Common myeloid progenitor, CD34-positive (primary cell): ENCODE measurements at regions not wholly inside any gene's neighbourhood (a gene's known extent, or its start where the extent isn't known, plus 50 kb on each side); places are given as distances from the start of the nearest gene placed in this dataset.

Experiments used
- CTCF ChIA-PET: fragments of 350-600 bp; sonication (Branson Sonifier 250); formaldehyde crosslinking; loops from one replicate; lab custom pipeline; 2021; ENCODE audit warnings: antibody characterized with exemption; lab: Charles Lee
- POLR2A ChIA-PET: fragments of 350-600 bp; sonication (Branson Sonifier 250); formaldehyde crosslinking; loops from one replicate; lab custom pipeline; 2021; ENCODE audit warnings: antibody characterized with exemption; lab: Charles Lee
- DNase-seq, 3 donors: peaks; one replicate each; pipeline versions ENCODE4 v3.0.0 to v3.0.0-alpha.2; 2013
- H3K27ac ChIP-seq, 2 experiments: 1 replicate in 1 of 2; 2 replicates in 1 of 2; pipeline ENCODE4 v1.7.0; 2013; ENCODE audit warnings: inconsistent platforms in 2 of 2, low read length in 2 of 2, mild to moderate bottlenecking in 2 of 2, low read depth in 1 of 2, moderate library complexity in 1 of 2; ENCODE audit not compliant: severe bottlenecking in 2 of 2, insufficient read depth in 1 of 2, poor library complexity in 1 of 2
- H3K27me3 ChIP-seq, 5 experiments: replicated peaks in 2 of 5; 1 replicate in 3 of 5; 2 replicates in 2 of 5; pipeline versions ENCODE4 v1.6.1 to v1.7.0; 2013; ENCODE audit warnings: low read length in 4 of 5, mild to moderate bottlenecking in 2 of 5, moderate library complexity in 2 of 5, inconsistent platforms in 1 of 5; ENCODE audit not compliant: insufficient read depth in 5 of 5, control insufficient read depth in 4 of 5
- H3K36me3 ChIP-seq, 4 experiments: 1 replicate in 2 of 4; 2 replicates in 2 of 4; pipeline versions ENCODE4 v1.6.1 to v1.7.0; 2013; ENCODE audit warnings: low read length in 3 of 4, control low read depth in 1 of 4, mild to moderate bottlenecking in 1 of 4; ENCODE audit not compliant: control insufficient read depth in 4 of 4, insufficient read depth in 4 of 4
- H3K4me1 ChIP-seq, 4 experiments: 1 replicate in 3 of 4; 2 replicates in 1 of 4; pipeline versions ENCODE4 v1.6.1 to v1.7.1; 2013; ENCODE audit warnings: low read length in 3 of 4, mild to moderate bottlenecking in 3 of 4, control low read depth in 1 of 4, inconsistent platforms in 1 of 4, moderate library complexity in 1 of 4; ENCODE audit not compliant: control insufficient read depth in 4 of 4, insufficient read depth in 4 of 4; ENCODE audit errors: control extremely low read depth in 1 of 4
- H3K4me3 ChIP-seq, 7 experiments: 1 replicate in 4 of 7; 2 replicates in 3 of 7; pipeline versions ENCODE4 v1.5.1 to v1.7.0; 2013; ENCODE audit warnings: mild to moderate bottlenecking in 7 of 7, low read length in 6 of 7, moderate library complexity in 6 of 7, inconsistent platforms in 2 of 7, low read depth in 2 of 7, control low read depth in 1 of 7; ENCODE audit not compliant: insufficient read depth in 4 of 7, control insufficient read depth in 1 of 7; ENCODE audit errors: extremely low read depth in 1 of 7
- H3K9me3 ChIP-seq, 5 experiments: 1 replicate in 4 of 5; 2 replicates in 1 of 5; pipeline versions ENCODE4 v1.6.1 to v1.7.1; 2013; ENCODE audit warnings: low read length in 4 of 5, mild to moderate bottlenecking in 2 of 5, inconsistent platforms in 1 of 5, low read depth in 1 of 5, moderate library complexity in 1 of 5; ENCODE audit not compliant: control insufficient read depth in 4 of 5, insufficient read depth in 2 of 5; ENCODE audit errors: control extremely low read depth in 1 of 5
- WGBS: methylation state at CpG from one replicate; pipeline ENCODE4 v1.1.5; 2013; ENCODE audit not compliant: insufficient coverage; 5-methylcytosine and 5-hydroxymethylcytosine counted together

- WGBS, result 91% methylated on average over 14 of the region's 21 CpGs
Measured at GRCh38 chr21:45344576-45344975, 56.9 kb upstream of the POFUT2 start.

GRCh38 chr21:45347048-45347711 lies 57.8 kb upstream of the COL18A1 start:
- H3K9me3 ChIP-seq, result no peaks in the 10 kb centered on the region
- POLR2A ChIA-PET, result no interaction called here
- WGBS, result 48% methylated on average over 27 of the region's 31 CpGs
- DNase-seq, result no peak
- H3K4me1 ChIP-seq, result peaks cover 0 to 6% (median 3%) of the 10 kb centered on the region in 4 experiments
- H3K27me3 ChIP-seq, result peaks cover 0 to 12% (median 2%) of the 10 kb centered on the region in 5 experiments
- no peaks in the 10 kb centered on the region for H3K36me3 ChIP-seq
- CTCF ChIA-PET, result interaction anchor here (1.0 to 1.4 kb wide), 2 partner anchors 11 to 12 kb away, joined by 3 read pairs; no protein-coding TSS in a partner anchor
- no peak overlapping the region for H3K27ac ChIP-seq
- no peak overlapping the region for H3K4me3 ChIP-seq

More at GRCh38 chr21:45344576-45344975, 56.9 kb upstream of the POFUT2 start:
- ChIA-PET CTCF (no interaction called here), POLR2A (no interaction called here)
- DNase-seq, result no peak
- H3K9me3 ChIP-seq, result no peaks in the 10 kb centered on the region
- no peaks in the 10 kb centered on the region for H3K36me3 ChIP-seq
- H3K4me1 ChIP-seq, result peaks cover 0 to 4% (median 0%) of the 10 kb centered on the region in 4 experiments
- H3K4me3 ChIP-seq, result no peak overlapping the region
- peaks cover 0 to 12% (median 4%) of the 10 kb centered on the region in 5 experiments for H3K27me3 ChIP-seq
- H3K27ac ChIP-seq, result no peak overlapping the region

GRCh38 chr21:45347712-45348499 lies 57.1 kb upstream of the COL18A1 start:
- 90% methylated on average over 24 of the region's 25 CpGs for WGBS
- Histone ChIP-seq H3K4me3 (no peak overlapping the region), H3K27ac (no peak overlapping the region), H3K9me3 (no peaks in the 10 kb centered on the region), H3K4me1 (peaks cover 0 to 6% (median 3%) of the 10 kb centered on the region in 4 experiments), H3K36me3 (no peaks in the 10 kb centered on the region), H3K27me3 (peaks cover 0 to 12% (median 2%) of the 10 kb centered on the region in 5 experiments)
- ChIA-PET POLR2A (no interaction called here), CTCF (interaction anchor here (1.0 to 1.4 kb wide), 2 partner anchors 10 to 12 kb away, joined by 3 read pairs; no protein-coding TSS in a partner anchor)
- no peak for DNase-seq

- peaks cover 0 to 6% (median 3%) of the 10 kb centered on the region in 4 experiments for H3K4me1 ChIP-seq
- H3K27me3 ChIP-seq, result peaks cover 0 to 14% (median under 1%) of the 10 kb centered on the region in 5 experiments
- no peaks in the 10 kb centered on the region for H3K9me3 ChIP-seq
- no peak overlapping the region for H3K27ac ChIP-seq
- WGBS, result 98% methylated on average over 13 of the region's 18 CpGs
- H3K4me3 ChIP-seq, result no peak overlapping the region
- DNase-seq, result no peak
- no peaks in the 10 kb centered on the region for H3K36me3 ChIP-seq
- ChIA-PET CTCF (no interaction called here), POLR2A (no interaction called here)
Measured at GRCh38 chr21:45348591-45349327, 56.2 kb upstream of the COL18A1 start.

- Histone ChIP-seq H3K9me3 (no peaks in the 10 kb centered on the region), H3K36me3 (no peaks in the 10 kb centered on the region), H3K4me3 (no peak overlapping the region), H3K27me3 (peaks cover 0 to 24% (median 5%) of the 10 kb centered on the region in 5 experiments), H3K27ac (no peak overlapping the region), H3K4me1 (peaks cover 0 to 9% (median 3%) of the 10 kb centered on the region in 4 experiments)
- ChIA-PET POLR2A (no interaction called here), CTCF (interaction anchor here (0.9 kb wide), 1 partner anchor 203 kb away, joined by 3 read pairs; no protein-coding TSS in a partner anchor)
- 96% methylated on average over 8 of the region's 8 CpGs for WGBS
- no peak for DNase-seq
Measured at GRCh38 chr21:45350206-45350854, 54.6 kb upstream of the COL18A1 start.

- H3K4me1 ChIP-seq, result peaks cover 0 to 13% (median 3%) of the 10 kb centered on the region in 4 experiments
- H3K27ac ChIP-seq, result no peak overlapping the region
- ChIA-PET POLR2A (no interaction called here), CTCF (interaction anchor here (0.9 kb wide), 1 partner anchor 204 kb away, joined by 3 read pairs; no protein-coding TSS in a partner anchor)
- H3K27me3 ChIP-seq, result peaks cover 0 to 28% (median 7%) of the 10 kb centered on the region in 5 experiments
- H3K36me3 ChIP-seq, result no peaks in the 10 kb centered on the region
- DNase-seq, result no peak
- H3K9me3 ChIP-seq, result no peaks in the 10 kb centered on the region
- 93% methylated on average over 18 of the region's 22 CpGs for WGBS
- no peak overlapping the region for H3K4me3 ChIP-seq
Measured at GRCh38 chr21:45351061-45351460, 53.9 kb upstream of the COL18A1 start.
